Activated T-helper 1 cell treated with anti-CD3 and anti-CD28 coated beads, Interleukin-12 subunit alpha, Interleukin-12 subunit beta, Interleukin-2, Interleukin-4 antibody, amounts not matched to agents 30 ng/mL and 10 ng/mL and 1 ng/mL, durations not matched to agents 14 hours and 24 hours and 36 hours (primary cell): ENCODE measurements at regions not wholly inside any gene's neighbourhood (a gene's known extent, or its start where the extent isn't known, plus 50 kb on each side); places are given as distances from the start of the nearest gene placed in this dataset.

Experiments
- DNase-seq: peaks from one replicate; pipeline ENCODE4 v3.0.0; 2021; ENCODE audit warnings: low spot score
- H3K27ac Mint-ChIP-seq: one replicate; pipeline ENCODE4 v1.8.0; 2021; ENCODE audit warnings: mild to moderate bottlenecking, mixed read lengths
- H3K27me3 Mint-ChIP-seq: one replicate; pipeline ENCODE4 v1.8.0; 2022; ENCODE audit warnings: mild to moderate bottlenecking, moderate library complexity, mixed read lengths; ENCODE audit not compliant: insufficient read depth
- H3K36me3 Mint-ChIP-seq: one replicate; pipeline ENCODE4 v1.8.0; 2021; ENCODE audit warnings: low read depth, mixed read lengths
- H3K4me1 Mint-ChIP-seq: one replicate; pipeline ENCODE4 v1.8.0; 2021; ENCODE audit warnings: low read depth, mixed read lengths
- H3K4me3 Mint-ChIP-seq: one replicate; pipeline ENCODE4 v1.8.0; 2021; ENCODE audit warnings: mild to moderate bottlenecking, moderate library complexity, mixed read lengths
- H3K9me3 Mint-ChIP-seq: one replicate; pipeline ENCODE4 v1.8.0; 2021; ENCODE audit warnings: mixed read lengths
- intact Hi-C: fragments of 100-400 bp; cut with micrococcal nuclease; formaldehyde crosslinking; loops from one replicate; pipeline ENCODE4 v1.15.1; 2024

- H3K4me1 Mint-ChIP-seq: peaks cover 10% of the 10 kb centered on the region
- no peak overlapping the region for H3K4me3 Mint-ChIP-seq
- no peaks in the 10 kb centered on the region for H3K36me3 Mint-ChIP-seq
- peaks cover 5% of the 10 kb centered on the region for H3K27me3 Mint-ChIP-seq
- H3K27ac Mint-ChIP-seq: no peak overlapping the region
- no peaks in the 10 kb centered on the region for H3K9me3 Mint-ChIP-seq
- no peak for DNase-seq
- intact Hi-C loops: no loop called here
Observed at GRCh38 chr6:56753811-56754210, 111.1 kb upstream of the DST start.

DNA sequence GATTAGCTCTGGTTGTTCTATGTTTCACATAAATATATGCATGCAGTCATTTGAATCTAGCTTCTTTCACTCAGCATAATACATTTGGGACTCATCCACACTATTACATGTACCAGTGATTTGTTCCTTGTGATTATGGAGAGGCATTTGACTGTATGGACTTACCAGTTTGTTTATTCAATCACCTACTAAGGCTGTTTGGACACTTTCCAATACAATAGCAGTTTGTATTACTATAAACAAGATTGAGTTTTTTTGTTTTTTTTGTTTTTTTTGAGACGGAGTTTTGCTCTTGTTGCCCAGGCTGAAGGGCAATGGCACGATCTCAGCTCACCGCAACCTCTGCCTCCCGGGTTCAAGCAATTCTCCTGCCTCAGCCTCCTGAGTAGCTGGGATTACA, 109.8 kb upstream of the DST start:
- peaks cover 5% of the 10 kb centered on the region for H3K27me3 Mint-ChIP-seq
- H3K4me3 Mint-ChIP-seq: no peak overlapping the region
- intact Hi-C loops: no loop called here
- no peak for DNase-seq
- no peaks in the 10 kb centered on the region for H3K9me3 Mint-ChIP-seq
- peaks cover 10% of the 10 kb centered on the region for H3K4me1 Mint-ChIP-seq
- H3K27ac Mint-ChIP-seq: no peak overlapping the region
- no peaks in the 10 kb centered on the region for H3K36me3 Mint-ChIP-seq

DNA sequence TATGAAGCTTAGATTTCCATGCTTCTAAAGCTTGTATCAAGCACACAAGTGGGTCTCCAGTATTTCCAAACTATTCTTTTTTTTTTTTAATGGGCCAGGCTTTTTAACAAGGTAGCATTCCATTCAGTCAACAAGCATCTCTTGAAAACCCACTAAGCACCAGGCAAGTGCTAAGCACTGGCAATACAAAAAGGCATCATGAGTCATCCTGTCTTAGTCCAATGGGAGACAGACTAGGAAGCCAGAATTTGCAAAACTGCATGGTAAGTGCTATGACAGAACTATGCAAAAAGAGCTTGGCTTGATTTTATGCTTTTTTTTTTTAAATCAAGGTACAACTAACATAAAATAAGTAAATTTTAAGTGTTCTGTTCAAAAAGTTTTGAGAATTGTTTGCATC, 109.3 kb upstream of the DST start:
- Mint-ChIP-seq H3K4me1 (peaks cover 10% of the 10 kb centered on the region), H3K9me3 (no peaks in the 10 kb centered on the region), H3K4me3 (no peak overlapping the region), H3K27me3 (peaks cover 5% of the 10 kb centered on the region), H3K36me3 (no peaks in the 10 kb centered on the region), H3K27ac (no peak overlapping the region)
- intact Hi-C loops: no loop called here
- DNase-seq: no peak

DNA sequence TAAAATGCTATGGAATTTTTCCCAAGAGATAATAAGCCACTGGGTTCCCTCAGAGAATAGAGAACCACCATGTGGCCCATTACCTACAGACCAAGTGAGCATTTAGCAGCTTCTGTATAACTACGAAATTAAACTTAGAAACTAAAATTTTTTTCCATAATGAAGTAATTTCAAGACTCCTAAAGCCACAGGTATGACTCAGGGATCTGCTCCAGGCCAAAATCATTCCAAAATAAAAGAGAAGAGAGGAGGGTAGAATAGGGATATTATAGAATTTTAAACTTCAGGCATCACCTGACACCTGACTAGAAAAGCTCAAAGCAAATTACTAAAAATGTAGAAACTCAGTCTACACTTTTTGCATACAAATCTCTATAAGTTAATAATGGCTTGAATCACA, 108.9 kb upstream of the DST start:
- intact Hi-C loops: no loop called here
- DNase-seq: no peak
- Mint-ChIP-seq H3K4me1 (peaks cover 10% of the 10 kb centered on the region), H3K36me3 (no peaks in the 10 kb centered on the region), H3K27me3 (peaks cover 8% of the 10 kb centered on the region), H3K27ac (no peak overlapping the region), H3K9me3 (no peaks in the 10 kb centered on the region), H3K4me3 (no peak overlapping the region)

- Mint-ChIP-seq H3K9me3 (no peaks in the 10 kb centered on the region), H3K27ac (no peak overlapping the region), H3K4me1 (peaks cover 10% of the 10 kb centered on the region), H3K27me3 (peaks cover 11% of the 10 kb centered on the region), H3K36me3 (no peaks in the 10 kb centered on the region), H3K4me3 (no peak overlapping the region)
- no peak for DNase-seq
- intact Hi-C loops: no loop called here
Observed at GRCh38 chr6:56750686-56751085, 108.0 kb upstream of the DST start.

GRCh38 chr6:56749632-56750151, 107.0 kb upstream of the DST start:
- DNase-seq: no peak
- intact Hi-C loops: loop anchor here (5.0 kb wide), 1 partner anchor 103 kb away; no protein-coding TSS in a partner anchor
- Mint-ChIP-seq H3K4me3 (no peak overlapping the region), H3K9me3 (no peaks in the 10 kb centered on the region), H3K4me1 (peaks cover 10% of the 10 kb centered on the region), H3K36me3 (no peaks in the 10 kb centered on the region), H3K27me3 (peaks cover 8% of the 10 kb centered on the region), H3K27ac (peak overlapping the region; percentile 43)

DNA sequence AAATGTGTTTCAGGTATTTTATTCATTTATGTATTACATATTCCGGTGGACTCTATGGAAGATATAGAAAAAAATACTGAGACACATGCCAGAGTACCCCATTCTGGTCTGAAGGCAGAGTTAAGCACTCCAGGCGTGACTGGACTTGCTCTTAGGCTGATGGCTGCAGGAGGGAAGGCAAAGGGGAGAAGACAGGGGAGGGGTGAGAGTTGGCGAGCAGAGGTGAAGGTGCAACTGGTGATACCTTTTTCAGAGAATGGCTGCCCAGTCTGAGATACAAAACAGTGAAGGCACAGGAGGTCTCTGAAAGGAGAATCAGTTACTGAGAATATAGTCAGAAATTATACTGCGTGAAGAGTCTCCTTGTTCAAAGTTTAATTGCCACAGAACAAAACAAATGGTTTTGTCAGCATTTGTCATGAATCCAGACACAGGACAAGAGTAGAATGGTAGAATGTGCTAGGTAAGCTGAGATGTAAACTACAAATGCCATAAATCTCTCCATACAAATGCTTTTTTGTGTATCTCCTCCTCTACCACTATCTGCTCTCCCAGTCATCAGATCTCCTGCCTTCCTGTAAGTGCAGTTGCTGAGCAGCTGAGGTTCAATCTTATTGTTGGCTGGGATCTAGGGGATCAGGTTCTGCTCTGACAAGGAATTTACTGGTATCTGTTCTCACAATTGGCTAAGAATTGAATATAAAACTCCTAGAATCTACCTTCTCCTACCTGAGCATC, 104.2 kb upstream of the DST start:
- DNase-seq: no peak
- H3K27ac Mint-ChIP-seq: no peak overlapping the region

GRCh38 chr6:56745971-56746370, 103.3 kb upstream of the DST start:
- H3K9me3 Mint-ChIP-seq: no peaks in the 10 kb centered on the region
- peaks cover 6% of the 10 kb centered on the region for H3K27me3 Mint-ChIP-seq

More for the DNA sequence above, 104.2 kb upstream of the DST start:
- H3K36me3 Mint-ChIP-seq: no peaks in the 10 kb centered on the region
- intact Hi-C loops: loop anchor here (5.0 kb wide), 1 partner anchor 105 kb away; no protein-coding TSS in a partner anchor
- peaks cover 6% of the 10 kb centered on the region for H3K27me3 Mint-ChIP-seq
- H3K9me3 Mint-ChIP-seq: no peaks in the 10 kb centered on the region
- H3K4me3 Mint-ChIP-seq: no peak overlapping the region
- H3K4me1 Mint-ChIP-seq: peaks cover 10% of the 10 kb centered on the region

DNA sequence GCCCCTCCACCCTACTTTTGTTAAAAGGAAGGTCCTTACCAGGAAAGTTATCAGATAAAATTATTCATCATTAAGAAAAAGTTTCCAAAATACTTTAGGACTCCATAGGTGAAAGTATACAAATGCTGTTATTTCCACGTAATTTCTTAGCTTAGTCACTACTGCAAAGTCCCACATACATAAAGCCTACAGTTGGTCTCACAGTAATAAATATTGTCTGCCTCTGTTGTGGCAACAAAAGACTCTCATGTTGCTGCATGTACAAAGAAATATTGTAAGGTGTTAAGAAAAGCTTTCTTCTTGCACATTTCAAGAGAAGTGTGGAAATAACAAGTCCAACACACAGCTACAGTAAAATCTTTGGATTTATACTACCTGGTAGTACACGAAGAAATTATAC, 102.4 kb upstream of the DST start:
- H3K4me1 Mint-ChIP-seq: peaks cover 9% of the 10 kb centered on the region
- no peak overlapping the region for H3K4me3 Mint-ChIP-seq
- H3K9me3 Mint-ChIP-seq: no peaks in the 10 kb centered on the region
- H3K27ac Mint-ChIP-seq: no peak overlapping the region
- DNase-seq: no peak
- no peaks in the 10 kb centered on the region for H3K36me3 Mint-ChIP-seq
- peaks cover 6% of the 10 kb centered on the region for H3K27me3 Mint-ChIP-seq
- intact Hi-C loops: loop anchor here (5.0 kb wide), 1 partner anchor 107 kb away; no protein-coding TSS in a partner anchor

More at GRCh38 chr6:56745971-56746370, 103.3 kb upstream of the DST start:
- no peak overlapping the region for H3K4me3 Mint-ChIP-seq
- H3K4me1 Mint-ChIP-seq: peaks cover 10% of the 10 kb centered on the region
- H3K36me3 Mint-ChIP-seq: no peaks in the 10 kb centered on the region
- no peak for DNase-seq
- H3K27ac Mint-ChIP-seq: no peak overlapping the region
- intact Hi-C loops: loop anchor here (5.0 kb wide), 1 partner anchor 106 kb away; no protein-coding TSS in a partner anchor

DNA sequence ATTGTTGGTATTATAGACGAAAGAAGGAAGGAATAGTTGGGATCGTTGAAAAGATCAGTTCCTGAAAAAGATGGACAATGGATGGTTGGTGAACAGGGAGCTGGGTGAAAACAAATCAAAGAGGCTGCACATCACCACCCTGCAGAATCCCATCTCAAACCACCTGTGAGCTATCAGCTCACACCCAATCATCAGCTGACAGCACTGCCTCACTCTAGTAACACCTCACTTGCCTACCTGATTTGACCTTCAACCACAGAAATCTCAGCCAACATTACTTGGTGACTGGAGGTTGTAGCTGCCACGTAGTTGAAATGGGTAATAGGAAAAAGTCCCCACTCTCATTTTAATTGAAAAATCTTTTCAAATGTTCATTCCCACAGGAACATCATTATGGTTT, 101.8 kb upstream of the DST start:
- Mint-ChIP-seq H3K36me3 (no peaks in the 10 kb centered on the region), H3K27me3 (peaks cover 6% of the 10 kb centered on the region), H3K4me1 (peaks cover 3% of the 10 kb centered on the region), H3K27ac (no peak overlapping the region), H3K4me3 (no peak overlapping the region), H3K9me3 (no peaks in the 10 kb centered on the region)
- intact Hi-C loops: no loop called here
- DNase-seq: no peak

- H3K36me3 Mint-ChIP-seq: no peaks in the 10 kb centered on the region
- H3K9me3 Mint-ChIP-seq: no peaks in the 10 kb centered on the region
- intact Hi-C loops: no loop called here
- H3K27me3 Mint-ChIP-seq: peaks cover 6% of the 10 kb centered on the region
- no peak for DNase-seq
- H3K4me1 Mint-ChIP-seq: no peaks in the 10 kb centered on the region
- no peak overlapping the region for H3K27ac Mint-ChIP-seq
- H3K4me3 Mint-ChIP-seq: no peak overlapping the region
Observed at GRCh38 chr6:56742122-56742791, 99.6 kb upstream of the DST start.

DNA sequence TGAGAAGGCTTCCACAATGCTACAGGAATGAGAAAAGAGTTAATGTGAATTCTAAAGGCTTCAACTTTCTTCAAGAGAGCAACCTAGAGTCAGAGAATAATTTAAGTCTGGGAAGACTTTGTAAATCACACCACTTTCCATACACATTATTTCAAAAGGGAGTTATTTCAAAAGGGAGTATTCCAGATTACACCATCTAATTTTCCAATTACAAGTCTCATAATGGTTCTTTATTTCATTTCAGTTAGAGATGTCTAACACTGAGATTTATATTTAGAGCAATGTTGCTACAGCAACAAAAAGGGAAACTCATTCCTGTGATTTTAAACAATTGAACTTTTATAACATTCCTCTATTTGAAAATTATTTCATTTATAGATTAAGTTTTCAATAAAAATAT, 98.8 kb upstream of the DST start:
- H3K4me1 Mint-ChIP-seq: no peaks in the 10 kb centered on the region
- peaks cover 1% of the 10 kb centered on the region for H3K27me3 Mint-ChIP-seq
- no peak for DNase-seq
- no peaks in the 10 kb centered on the region for H3K36me3 Mint-ChIP-seq
- no peak overlapping the region for H3K27ac Mint-ChIP-seq
- intact Hi-C loops: no loop called here
- no peaks in the 10 kb centered on the region for H3K9me3 Mint-ChIP-seq
- no peak overlapping the region for H3K4me3 Mint-ChIP-seq
